ENCODE measurements at regions not wholly inside any gene's neighbourhood (a gene's known extent, or its start where the extent isn't known, plus 50 kb on each side); places are given as distances from the start of the nearest gene placed in this dataset.
"Not testable (repeated sequence)": the region's sequence is repeated elsewhere in the genome, so short reads cannot be mapped to it uniquely, and the experiment has no call there.

DNA sequence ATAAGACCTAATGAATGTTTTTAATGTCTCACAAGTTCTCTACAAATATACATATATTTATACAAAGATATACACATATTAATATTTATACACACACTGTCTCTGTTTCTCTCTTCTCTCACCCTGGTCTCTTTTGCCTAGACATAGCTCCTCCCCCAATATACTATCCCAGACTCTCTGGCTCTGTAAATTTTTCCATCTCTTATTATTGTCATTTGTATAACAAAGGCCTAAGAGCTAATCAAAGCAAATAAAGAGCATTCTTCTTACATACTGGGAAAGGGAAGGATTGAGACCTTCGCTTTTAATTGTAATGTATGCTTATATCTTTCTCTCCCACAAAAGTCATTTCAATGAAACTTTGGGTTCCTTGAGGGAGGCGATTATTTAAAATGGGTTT is 318.1 kb downstream of the ADAMTS20 start (continued):
- TF ChIP-seq RBAK (tag by site-specific recombination; IDR thresholded peaks at IDR 0.05) (no peak), MEIS1 (CRISPR knock-in tag; IDR thresholded peaks at IDR 0.05; ENCODE audit: borderline replicate concordance) (no peak), ZNF121 (tag by site-specific recombination; IDR thresholded peaks at IDR 0.05) (no peak), HOXD13 (CRISPR knock-in tag; IDR thresholded peaks at IDR 0.05; ENCODE audit: borderline replicate concordance) (no peak), ZSCAN16 (tag by site-specific recombination; IDR thresholded peaks at IDR 0.05) (no peak), ZNF335 (tag by site-specific recombination; conservative IDR thresholded peaks at IDR 0.05) (no peak), SP7 (tag by site-specific recombination; IDR thresholded peaks at IDR 0.05) (no peak)

- no peaks in the 10 kb centered on the region for H3K36me3 ChIP-seq (ENCODE audit: control insufficient read depth in 2 of 2, insufficient read depth in 1 of 2, low read length in 2 of 2)
- no peak overlapping the region for H3K4me3 ChIP-seq (ENCODE audit: low read depth, low read length)
- no peaks in the 10 kb centered on the region for H3K9me3 ChIP-seq (ENCODE audit: control insufficient read depth, insufficient read depth, low read depth, low read length)
- no peaks in the 10 kb centered on the region for H3K4me1 ChIP-seq (ENCODE audit: control insufficient read depth, insufficient read depth, low read length)
- ChIA-PET CTCF (no interaction called here), POLR2A (no interaction called here)
- H3K27ac ChIP-seq (ENCODE audit: extremely low read depth, low read depth, low read length), result no peak overlapping the region
- no peak for TF ChIP-seq ZNF623 (tag by site-specific recombination; IDR thresholded peaks at IDR 0.05)
- TF ChIP-seq KLF9 (tag by site-specific recombination; IDR thresholded peaks at IDR 0.05; ENCODE audit: low read depth), result no peak
- TF ChIP-seq GLIS2 (tag by site-specific recombination; IDR thresholded peaks at IDR 0.05), result no peak
- TF ChIP-seq ZNF121 (tag by site-specific recombination; IDR thresholded peaks at IDR 0.05), result no peak
- TF ChIP-seq, protein P1, sequence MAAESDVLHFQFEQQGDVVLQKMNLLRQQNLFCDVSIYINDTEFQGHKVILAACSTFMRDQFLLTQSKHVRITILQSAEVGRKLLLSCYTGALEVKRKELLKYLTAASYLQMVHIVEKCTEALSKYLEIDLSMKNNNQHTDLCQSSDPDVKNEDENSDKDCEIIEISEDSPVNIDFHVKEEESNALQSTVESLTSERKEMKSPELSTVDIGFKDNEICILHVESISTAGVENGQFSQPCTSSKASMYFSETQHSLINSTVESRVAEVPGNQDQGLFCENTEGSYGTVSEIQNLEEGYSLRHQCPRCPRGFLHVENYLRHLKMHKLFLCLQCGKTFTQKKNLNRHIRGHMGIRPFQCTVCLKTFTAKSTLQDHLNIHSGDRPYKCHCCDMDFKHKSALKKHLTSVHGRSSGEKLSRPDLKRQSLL (tag by site-specific recombination; IDR thresholded peaks at IDR 0.05), result no peak
- TF ChIP-seq, protein P2, sequence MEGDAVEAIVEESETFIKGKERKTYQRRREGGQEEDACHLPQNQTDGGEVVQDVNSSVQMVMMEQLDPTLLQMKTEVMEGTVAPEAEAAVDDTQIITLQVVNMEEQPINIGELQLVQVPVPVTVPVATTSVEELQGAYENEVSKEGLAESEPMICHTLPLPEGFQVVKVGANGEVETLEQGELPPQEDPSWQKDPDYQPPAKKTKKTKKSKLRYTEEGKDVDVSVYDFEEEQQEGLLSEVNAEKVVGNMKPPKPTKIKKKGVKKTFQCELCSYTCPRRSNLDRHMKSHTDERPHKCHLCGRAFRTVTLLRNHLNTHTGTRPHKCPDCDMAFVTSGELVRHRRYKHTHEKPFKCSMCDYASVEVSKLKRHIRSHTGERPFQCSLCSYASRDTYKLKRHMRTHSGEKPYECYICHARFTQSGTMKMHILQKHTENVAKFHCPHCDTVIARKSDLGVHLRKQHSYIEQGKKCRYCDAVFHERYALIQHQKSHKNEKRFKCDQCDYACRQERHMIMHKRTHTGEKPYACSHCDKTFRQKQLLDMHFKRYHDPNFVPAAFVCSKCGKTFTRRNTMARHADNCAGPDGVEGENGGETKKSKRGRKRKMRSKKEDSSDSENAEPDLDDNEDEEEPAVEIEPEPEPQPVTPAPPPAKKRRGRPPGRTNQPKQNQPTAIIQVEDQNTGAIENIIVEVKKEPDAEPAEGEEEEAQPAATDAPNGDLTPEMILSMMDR (tag by site-specific recombination; IDR thresholded peaks at IDR 0.05), result no peak
- no peak for TF ChIP-seq ZNF335 (tag by site-specific recombination; conservative IDR thresholded peaks at IDR 0.05)
- TF ChIP-seq, protein P3, sequence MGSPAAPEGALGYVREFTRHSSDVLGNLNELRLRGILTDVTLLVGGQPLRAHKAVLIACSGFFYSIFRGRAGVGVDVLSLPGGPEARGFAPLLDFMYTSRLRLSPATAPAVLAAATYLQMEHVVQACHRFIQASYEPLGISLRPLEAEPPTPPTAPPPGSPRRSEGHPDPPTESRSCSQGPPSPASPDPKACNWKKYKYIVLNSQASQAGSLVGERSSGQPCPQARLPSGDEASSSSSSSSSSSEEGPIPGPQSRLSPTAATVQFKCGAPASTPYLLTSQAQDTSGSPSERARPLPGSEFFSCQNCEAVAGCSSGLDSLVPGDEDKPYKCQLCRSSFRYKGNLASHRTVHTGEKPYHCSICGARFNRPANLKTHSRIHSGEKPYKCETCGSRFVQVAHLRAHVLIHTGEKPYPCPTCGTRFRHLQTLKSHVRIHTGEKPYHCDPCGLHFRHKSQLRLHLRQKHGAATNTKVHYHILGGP (tag by site-specific recombination; IDR thresholded peaks at IDR 0.05), result no peak
Measured at GRCh38 chr12:43226151-43226550, 325.9 kb downstream of the ADAMTS20 start.

DNA sequence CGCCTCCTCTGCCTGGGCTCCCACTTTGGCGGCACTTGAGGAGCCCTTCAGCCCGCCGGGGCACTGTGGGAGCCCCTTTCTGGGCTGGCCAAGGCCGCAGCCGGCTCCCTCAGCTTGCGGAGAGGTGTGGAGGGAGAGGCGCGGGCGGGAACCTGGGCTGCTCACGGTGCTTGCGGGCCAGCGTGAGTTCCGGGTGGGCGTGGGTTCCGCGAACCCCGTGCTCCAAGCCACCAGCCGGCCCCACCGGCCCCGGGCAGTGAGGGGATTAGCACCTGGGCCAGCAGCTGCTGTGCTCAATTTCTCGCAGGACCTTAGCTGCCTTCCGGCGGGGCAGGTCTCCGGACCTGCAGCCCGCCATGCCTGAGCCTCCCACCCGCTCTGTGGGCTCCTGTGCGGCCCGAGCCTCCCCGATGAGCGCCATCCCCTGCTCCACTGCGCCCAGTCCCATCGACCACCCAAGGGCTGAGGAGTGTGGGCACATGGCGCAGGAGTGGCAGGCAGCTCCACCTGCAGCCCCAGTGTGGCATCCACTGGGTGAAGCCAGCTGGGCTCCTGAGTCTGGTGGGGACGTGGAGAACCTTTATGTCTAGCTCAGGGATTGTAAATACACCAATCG is 327.7 kb downstream of the ADAMTS20 start:
- H3K4me1 ChIP-seq (ENCODE audit: control insufficient read depth, insufficient read depth, low read length); H3K36me3 ChIP-seq (ENCODE audit: control insufficient read depth in 2 of 2, insufficient read depth in 1 of 2, low read length in 2 of 2); POLR2A ChIA-PET; H3K9me3 ChIP-seq (ENCODE audit: control insufficient read depth, insufficient read depth, low read depth, low read length); H3K4me3 ChIP-seq (ENCODE audit: low read depth, low read length); H3K27ac ChIP-seq (ENCODE audit: extremely low read depth, low read depth, low read length): not testable (repeated sequence)
- CTCF ChIA-PET, result interaction anchor here (0.6 kb wide), 1 partner anchor 224 kb away, joined by 3 read pairs; no protein-coding TSS in a partner anchor

DNA sequence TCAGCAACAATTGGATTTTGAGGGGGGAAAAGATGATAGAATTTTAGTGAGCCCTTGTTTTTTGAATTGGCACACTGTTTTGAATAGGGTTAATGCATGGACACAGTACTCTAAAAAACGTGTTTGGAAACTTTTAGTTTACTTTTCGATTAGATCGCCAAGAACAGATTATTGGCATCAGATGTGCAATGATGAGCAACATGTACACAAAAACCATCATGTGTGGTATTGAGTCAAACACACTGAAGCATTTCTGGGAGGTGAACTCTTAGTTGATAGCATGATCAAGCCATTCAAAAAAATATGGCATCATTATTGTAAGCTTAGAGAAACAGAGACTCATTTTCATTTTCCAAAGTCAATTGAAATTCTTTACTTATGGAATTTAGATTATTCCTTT is 329.2 kb downstream of the ADAMTS20 start:
- ChIA-PET CTCF (interaction anchor here (0.6 kb wide), 1 partner anchor 67 kb away, joined by 3 read pairs; no protein-coding TSS in a partner anchor), POLR2A (no interaction called here)
- no peak for TF ChIP-seq ZNF692 (tag by site-specific recombination; IDR thresholded peaks at IDR 0.05)
- TF ChIP-seq PRDM4 (tag by site-specific recombination; IDR thresholded peaks at IDR 0.05), result no peak
- no peak for TF ChIP-seq ZNF2 (tag by site-specific recombination; IDR thresholded peaks at IDR 0.05)
- TF ChIP-seq ZNF530 (tag by site-specific recombination; IDR thresholded peaks at IDR 0.05; ENCODE audit: low read depth), result no peak
- TF ChIP-seq, protein P4, sequence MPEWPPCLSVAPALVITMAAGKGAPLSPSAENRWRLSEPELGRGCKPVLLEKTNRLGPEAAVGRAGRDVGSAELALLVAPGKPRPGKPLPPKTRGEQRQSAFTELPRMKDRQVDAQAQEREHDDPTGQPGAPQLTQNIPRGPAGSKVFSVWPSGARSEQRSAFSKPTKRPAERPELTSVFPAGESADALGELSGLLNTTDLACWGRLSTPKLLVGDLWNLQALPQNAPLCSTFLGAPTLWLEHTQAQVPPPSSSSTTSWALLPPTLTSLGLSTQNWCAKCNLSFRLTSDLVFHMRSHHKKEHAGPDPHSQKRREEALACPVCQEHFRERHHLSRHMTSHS (tag by site-specific recombination; IDR thresholded peaks at IDR 0.05), result no peak
- TF ChIP-seq ZSCAN16 (tag by site-specific recombination; IDR thresholded peaks at IDR 0.05), result no peak
- no peak overlapping the region for H3K4me3 ChIP-seq (ENCODE audit: low read depth, low read length)
- H3K4me1 ChIP-seq (ENCODE audit: control insufficient read depth, insufficient read depth, low read length), result no peaks in the 10 kb centered on the region
- no peaks in the 10 kb centered on the region for H3K9me3 ChIP-seq (ENCODE audit: control insufficient read depth, insufficient read depth, low read depth, low read length)
- H3K36me3 ChIP-seq (ENCODE audit: control insufficient read depth in 2 of 2, insufficient read depth in 1 of 2, low read length in 2 of 2), result no peaks in the 10 kb centered on the region
- H3K27ac ChIP-seq (ENCODE audit: extremely low read depth, low read depth, low read length), result no peak overlapping the region
